ENCODE measurements at regions not wholly inside any gene's neighbourhood (a gene's known extent, or its start where the extent isn't known, plus 50 kb on each side); places are given as distances from the start of the nearest gene placed in this dataset.

DNA sequence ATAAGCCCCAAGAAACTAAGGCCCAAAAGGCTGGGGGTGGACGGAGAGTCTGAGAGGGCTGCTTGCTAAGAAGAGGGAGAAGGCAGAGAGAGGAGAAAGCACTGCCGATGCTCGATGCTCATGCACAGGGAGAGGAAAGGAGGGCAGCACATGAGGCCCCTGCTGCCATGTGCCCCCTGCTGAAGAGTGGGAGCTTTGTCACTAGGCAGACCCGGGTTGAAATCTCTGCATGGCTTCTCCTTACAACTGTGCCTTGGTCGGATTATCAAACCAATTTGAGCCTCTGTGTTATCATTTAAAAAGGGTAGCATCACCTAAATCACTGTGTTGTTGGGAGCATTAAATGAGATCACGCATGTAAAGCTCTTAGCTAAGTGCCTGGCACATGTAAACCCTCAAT lies 330.5 kb downstream of the NXPE2 start:
- TF ChIP-seq, protein P1, sequence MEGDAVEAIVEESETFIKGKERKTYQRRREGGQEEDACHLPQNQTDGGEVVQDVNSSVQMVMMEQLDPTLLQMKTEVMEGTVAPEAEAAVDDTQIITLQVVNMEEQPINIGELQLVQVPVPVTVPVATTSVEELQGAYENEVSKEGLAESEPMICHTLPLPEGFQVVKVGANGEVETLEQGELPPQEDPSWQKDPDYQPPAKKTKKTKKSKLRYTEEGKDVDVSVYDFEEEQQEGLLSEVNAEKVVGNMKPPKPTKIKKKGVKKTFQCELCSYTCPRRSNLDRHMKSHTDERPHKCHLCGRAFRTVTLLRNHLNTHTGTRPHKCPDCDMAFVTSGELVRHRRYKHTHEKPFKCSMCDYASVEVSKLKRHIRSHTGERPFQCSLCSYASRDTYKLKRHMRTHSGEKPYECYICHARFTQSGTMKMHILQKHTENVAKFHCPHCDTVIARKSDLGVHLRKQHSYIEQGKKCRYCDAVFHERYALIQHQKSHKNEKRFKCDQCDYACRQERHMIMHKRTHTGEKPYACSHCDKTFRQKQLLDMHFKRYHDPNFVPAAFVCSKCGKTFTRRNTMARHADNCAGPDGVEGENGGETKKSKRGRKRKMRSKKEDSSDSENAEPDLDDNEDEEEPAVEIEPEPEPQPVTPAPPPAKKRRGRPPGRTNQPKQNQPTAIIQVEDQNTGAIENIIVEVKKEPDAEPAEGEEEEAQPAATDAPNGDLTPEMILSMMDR (optimal IDR thresholded peaks at IDR 0.05 in 1 of 3, IDR thresholded peaks at IDR 0.05 in 1 of 3, conservative IDR thresholded peaks at IDR 0.05 in 1 of 3; ENCODE audit: extremely low read depth in 1 of 3, insufficient read depth in 2 of 3, low read length in 3 of 3), result no peak
- TF ChIP-seq EZH2 (IDR thresholded peaks at IDR 0.05; ENCODE audit: low read length), result no peak

All from keratinocyte (primary cell).